ENCODE measurements at regions not wholly inside any gene's neighbourhood (a gene's known extent, or its start where the extent isn't known, plus 50 kb on each side); places are given as distances from the start of the nearest gene placed in this dataset.

GRCh38 chr10:31187607-31188210 lies 131.3 kb upstream of the ZEB1 start:
- no peak for DNase-seq (ENCODE audit: extremely low read depth, low read depth)
- TF ChIP-seq CTCF (IDR thresholded peaks at IDR 0.05; ENCODE audit: low read depth, low read length, missing control alignments), result no peak
- no peak overlapping the region for H3K4me3 ChIP-seq (replicated peaks; ENCODE audit: low read depth, low read length)

GRCh38 chr10:31188792-31189406 lies 130.1 kb upstream of the ZEB1 start:
- no peak overlapping the region for H3K4me3 ChIP-seq (replicated peaks; ENCODE audit: low read depth, low read length)
- TF ChIP-seq CTCF (IDR thresholded peaks at IDR 0.05; ENCODE audit: low read depth, low read length, missing control alignments), result no peak
- no peak for DNase-seq (ENCODE audit: extremely low read depth, low read depth)

- no peak for DNase-seq (ENCODE audit: extremely low read depth, low read depth)
- TF ChIP-seq CTCF (IDR thresholded peaks at IDR 0.05; ENCODE audit: low read depth, low read length, missing control alignments), result no peak
- no peak overlapping the region for H3K4me3 ChIP-seq (replicated peaks; ENCODE audit: low read depth, low read length)
Measured at GRCh38 chr10:31190488-31190887, 128.5 kb upstream of the ZEB1 start.

GRCh38 chr10:31192475-31192874 lies 126.5 kb upstream of the ZEB1 start:
- DNase-seq (ENCODE audit: extremely low read depth, low read depth), result no peak
- TF ChIP-seq CTCF (IDR thresholded peaks at IDR 0.05; ENCODE audit: low read depth, low read length, missing control alignments), result no peak
- no peak overlapping the region for H3K4me3 ChIP-seq (replicated peaks; ENCODE audit: low read depth, low read length)

- no peak for TF ChIP-seq CTCF (IDR thresholded peaks at IDR 0.05; ENCODE audit: low read depth, low read length, missing control alignments)
- DNase-seq (ENCODE audit: extremely low read depth, low read depth), result no peak
- no peak overlapping the region for H3K4me3 ChIP-seq (replicated peaks; ENCODE audit: low read depth, low read length)
Measured at GRCh38 chr10:31194986-31195385, 124.0 kb upstream of the ZEB1 start.

GRCh38 chr10:31197886-31198285 lies 121.1 kb upstream of the ZEB1 start:
- no peak for DNase-seq (ENCODE audit: extremely low read depth, low read depth)

More at GRCh38 chr10:31197886-31198285, 121.1 kb upstream of the ZEB1 start:
- H3K4me3 ChIP-seq (replicated peaks; ENCODE audit: low read depth, low read length), result no peak overlapping the region
- TF ChIP-seq CTCF (IDR thresholded peaks at IDR 0.05; ENCODE audit: low read depth, low read length, missing control alignments), result no peak

All from HFF-Myc (cell line).